HL-60 (cell line): ENCODE measurements at regions not wholly inside any gene's neighbourhood (a gene's known extent, or its start where the extent isn't known, plus 50 kb on each side); places are given as distances from the start of the nearest gene placed in this dataset.

Source experiments
- DNase-seq, 2 experiments: peaks; one replicate each; pipeline ENCODE4 v3.0.0-alpha.2; 2010 to 2020; ENCODE audit warnings: low read depth in 1 of 2, low spot score in 1 of 2
- H3K27ac ChIP-seq: fragments of 250-450 bp; sonication (Bioruptor Pico); replicated peaks from 2 replicates; pipeline ENCODE4 v1.5.1; 2020; ENCODE audit warnings: mild to moderate bottlenecking, moderate library complexity
- H3K27me3 ChIP-seq: fragments of 250-450 bp; sonication (Bioruptor Pico); 2 replicates; pipeline ENCODE4 v1.5.1; 2021; ENCODE audit warnings: mild to moderate bottlenecking, moderate library complexity; ENCODE audit not compliant: insufficient read depth, poor library complexity, severe bottlenecking
- H3K4me3 ChIP-seq: replicated peaks from 2 replicates; pipeline ENCODE4 v1.5.1; 2011; ENCODE audit warnings: mild to moderate bottlenecking, control low read depth, low read length; ENCODE audit not compliant: insufficient read depth
- GABPA ChIP-seq: IDR thresholded peaks from 2 replicates; pipeline ENCODE4 v1.6.1; 2012; ENCODE audit warnings: low read depth
- POLR2AphosphoS5 ChIP-seq: IDR thresholded peaks from 2 replicates; pipeline ENCODE4 v1.6.1; 2012; ENCODE audit warnings: low read depth
- SPI1 ChIP-seq: IDR thresholded peaks from 2 replicates; pipeline ENCODE4 v1.6.1; 2012; ENCODE audit warnings: low read depth, mild to moderate bottlenecking, borderline replicate concordance
- TF ChIP-seq, protein P1 (sequence below): IDR thresholded peaks from 2 replicates; pipeline ENCODE4 v1.6.1; 2012; ENCODE audit warnings: low read depth; ENCODE audit not compliant: insufficient replicate concordance
- TF ChIP-seq, protein P2 (sequence below): IDR thresholded peaks from one replicate; pipeline ENCODE4 v1.5.1; 2011; ENCODE audit warnings: low read length, control low read depth, inconsistent platforms; ENCODE audit not compliant: insufficient read depth

DNA sequence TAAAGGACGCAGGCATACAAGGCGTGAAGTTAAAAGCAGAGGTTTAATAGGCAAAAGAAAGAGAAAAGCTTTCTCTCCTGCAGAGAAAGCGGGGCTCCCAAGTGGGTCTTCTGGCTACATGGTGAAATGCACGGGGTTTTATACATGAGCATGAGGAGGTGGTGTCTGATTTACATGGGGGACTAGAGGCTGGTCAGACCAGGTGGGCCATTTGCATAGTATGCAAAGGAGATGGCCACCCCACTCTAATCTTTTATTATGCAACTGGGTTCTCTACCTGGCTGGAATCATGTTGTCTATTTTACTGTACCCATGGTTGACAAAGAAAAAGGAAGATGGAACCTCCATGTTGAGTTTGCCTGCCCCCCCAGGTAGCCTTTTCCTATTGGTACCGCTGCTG is 356.2 kb downstream of the KCNJ3 start:
- H3K27ac ChIP-seq = no peak overlapping the region
- no peak for TF ChIP-seq POLR2AphosphoS5
- TF ChIP-seq SPI1 = no peak
- TF ChIP-seq, protein P1, sequence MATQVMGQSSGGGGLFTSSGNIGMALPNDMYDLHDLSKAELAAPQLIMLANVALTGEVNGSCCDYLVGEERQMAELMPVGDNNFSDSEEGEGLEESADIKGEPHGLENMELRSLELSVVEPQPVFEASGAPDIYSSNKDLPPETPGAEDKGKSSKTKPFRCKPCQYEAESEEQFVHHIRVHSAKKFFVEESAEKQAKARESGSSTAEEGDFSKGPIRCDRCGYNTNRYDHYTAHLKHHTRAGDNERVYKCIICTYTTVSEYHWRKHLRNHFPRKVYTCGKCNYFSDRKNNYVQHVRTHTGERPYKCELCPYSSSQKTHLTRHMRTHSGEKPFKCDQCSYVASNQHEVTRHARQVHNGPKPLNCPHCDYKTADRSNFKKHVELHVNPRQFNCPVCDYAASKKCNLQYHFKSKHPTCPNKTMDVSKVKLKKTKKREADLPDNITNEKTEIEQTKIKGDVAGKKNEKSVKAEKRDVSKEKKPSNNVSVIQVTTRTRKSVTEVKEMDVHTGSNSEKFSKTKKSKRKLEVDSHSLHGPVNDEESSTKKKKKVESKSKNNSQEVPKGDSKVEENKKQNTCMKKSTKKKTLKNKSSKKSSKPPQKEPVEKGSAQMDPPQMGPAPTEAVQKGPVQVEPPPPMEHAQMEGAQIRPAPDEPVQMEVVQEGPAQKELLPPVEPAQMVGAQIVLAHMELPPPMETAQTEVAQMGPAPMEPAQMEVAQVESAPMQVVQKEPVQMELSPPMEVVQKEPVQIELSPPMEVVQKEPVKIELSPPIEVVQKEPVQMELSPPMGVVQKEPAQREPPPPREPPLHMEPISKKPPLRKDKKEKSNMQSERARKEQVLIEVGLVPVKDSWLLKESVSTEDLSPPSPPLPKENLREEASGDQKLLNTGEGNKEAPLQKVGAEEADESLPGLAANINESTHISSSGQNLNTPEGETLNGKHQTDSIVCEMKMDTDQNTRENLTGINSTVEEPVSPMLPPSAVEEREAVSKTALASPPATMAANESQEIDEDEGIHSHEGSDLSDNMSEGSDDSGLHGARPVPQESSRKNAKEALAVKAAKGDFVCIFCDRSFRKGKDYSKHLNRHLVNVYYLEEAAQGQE = no peak
- TF ChIP-seq, protein P2, sequence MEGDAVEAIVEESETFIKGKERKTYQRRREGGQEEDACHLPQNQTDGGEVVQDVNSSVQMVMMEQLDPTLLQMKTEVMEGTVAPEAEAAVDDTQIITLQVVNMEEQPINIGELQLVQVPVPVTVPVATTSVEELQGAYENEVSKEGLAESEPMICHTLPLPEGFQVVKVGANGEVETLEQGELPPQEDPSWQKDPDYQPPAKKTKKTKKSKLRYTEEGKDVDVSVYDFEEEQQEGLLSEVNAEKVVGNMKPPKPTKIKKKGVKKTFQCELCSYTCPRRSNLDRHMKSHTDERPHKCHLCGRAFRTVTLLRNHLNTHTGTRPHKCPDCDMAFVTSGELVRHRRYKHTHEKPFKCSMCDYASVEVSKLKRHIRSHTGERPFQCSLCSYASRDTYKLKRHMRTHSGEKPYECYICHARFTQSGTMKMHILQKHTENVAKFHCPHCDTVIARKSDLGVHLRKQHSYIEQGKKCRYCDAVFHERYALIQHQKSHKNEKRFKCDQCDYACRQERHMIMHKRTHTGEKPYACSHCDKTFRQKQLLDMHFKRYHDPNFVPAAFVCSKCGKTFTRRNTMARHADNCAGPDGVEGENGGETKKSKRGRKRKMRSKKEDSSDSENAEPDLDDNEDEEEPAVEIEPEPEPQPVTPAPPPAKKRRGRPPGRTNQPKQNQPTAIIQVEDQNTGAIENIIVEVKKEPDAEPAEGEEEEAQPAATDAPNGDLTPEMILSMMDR = no peak
- TF ChIP-seq GABPA = no peak

DNA sequence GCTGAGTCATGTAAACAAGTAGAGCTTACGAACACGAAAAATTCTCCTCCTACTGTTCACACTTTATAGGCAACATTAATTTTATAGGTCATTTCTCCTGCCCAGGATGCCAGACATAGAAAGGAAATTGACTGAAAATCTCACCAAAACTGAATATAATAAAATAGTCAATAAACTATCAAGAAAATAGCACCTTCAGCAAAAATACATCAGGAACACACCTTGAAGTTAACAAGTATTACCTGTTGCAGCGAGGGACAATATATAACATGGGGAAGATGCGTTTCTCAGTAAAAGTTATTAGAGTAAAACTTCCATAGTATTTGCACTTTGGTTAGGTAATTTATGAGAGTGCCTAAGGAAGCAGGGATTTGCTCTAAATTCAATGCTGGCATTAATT is 344.6 kb downstream of the KCNJ3 start:
- no peak for TF ChIP-seq GABPA
- no peaks in the 10 kb centered on the region for H3K27me3 ChIP-seq
- H3K27ac ChIP-seq = no peak overlapping the region
- no peak overlapping the region for H3K4me3 ChIP-seq
- no peak for DNase-seq

More for the DNA sequence above, 356.2 kb downstream of the KCNJ3 start:
- no peak for DNase-seq
- Histone ChIP-seq H3K4me3 (no peak overlapping the region), H3K27me3 (no peaks in the 10 kb centered on the region)

DNA sequence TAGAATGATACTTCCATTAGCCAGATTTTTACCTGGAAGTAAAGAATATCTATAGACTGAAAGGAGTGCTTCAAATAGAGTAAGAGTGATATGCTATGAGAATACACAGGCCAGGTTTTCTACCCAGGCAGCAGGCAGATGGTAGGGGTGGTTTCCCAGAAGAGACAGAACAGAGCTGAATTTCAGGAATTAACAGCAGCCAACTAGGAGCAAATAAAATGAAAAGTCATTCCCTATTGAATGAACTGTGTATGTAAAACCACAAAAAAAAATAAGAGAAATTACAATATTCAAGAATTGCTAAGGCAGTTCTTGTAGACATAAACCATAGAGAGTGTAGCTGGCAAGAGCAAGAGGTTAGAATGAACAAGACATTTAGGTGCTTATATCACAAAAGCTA is 336.8 kb downstream of the KCNJ3 start:
- Histone ChIP-seq H3K4me3 (no peak overlapping the region), H3K27ac (no peak overlapping the region), H3K27me3 (no peaks in the 10 kb centered on the region)
- no peak for TF ChIP-seq SPI1
- DNase-seq = no peak

DNA sequence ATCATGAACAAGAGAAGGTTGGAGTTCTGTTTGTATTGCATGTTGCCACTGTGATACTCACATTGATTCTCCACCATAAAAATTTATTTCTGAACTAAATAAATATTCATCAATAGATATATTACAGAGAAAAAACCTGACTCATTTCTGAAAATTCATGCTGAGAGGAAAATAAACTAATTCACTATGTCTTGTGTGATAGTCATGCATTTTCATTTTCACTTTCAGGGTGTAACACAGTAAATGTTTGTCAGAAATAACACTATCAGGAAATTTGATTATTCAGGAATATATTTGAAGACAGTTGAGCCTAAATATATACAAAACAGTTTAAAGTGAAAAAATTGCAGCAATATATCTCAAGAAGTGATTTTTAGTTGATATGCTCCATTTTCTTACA is 335.2 kb downstream of the KCNJ3 start:
- Histone ChIP-seq H3K27me3 (no peaks in the 10 kb centered on the region), H3K4me3 (no peak overlapping the region), H3K27ac (no peak overlapping the region)
- DNase-seq = no peak
- TF ChIP-seq, protein P1 = no peak

DNA sequence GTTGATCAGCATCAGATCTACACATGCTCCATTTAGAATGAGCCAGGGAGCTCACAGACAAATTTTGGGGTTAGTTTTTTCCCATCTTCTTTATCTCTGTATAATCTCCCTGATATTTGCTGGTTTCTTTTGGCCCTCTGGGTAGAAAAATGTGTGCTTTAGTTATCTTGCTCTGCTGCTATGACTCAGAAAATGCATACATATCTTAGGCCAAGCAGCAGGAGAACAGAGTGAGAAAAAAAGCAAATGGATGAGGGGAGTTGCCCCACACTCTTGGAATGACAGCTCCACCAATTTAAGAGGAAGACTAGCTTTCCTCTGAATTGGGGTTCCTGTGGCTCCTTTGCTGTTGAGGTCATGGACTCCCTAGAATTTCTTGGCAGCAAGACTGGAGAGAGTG is 331.8 kb downstream of the KCNJ3 start:
- TF ChIP-seq, protein P1 = no peak
- TF ChIP-seq GABPA (no peak), POLR2AphosphoS5 (no peak), SPI1 (no peak)
- TF ChIP-seq, protein P2 = no peak
- H3K27me3 ChIP-seq = no peaks in the 10 kb centered on the region
- H3K4me3 ChIP-seq = no peak overlapping the region
- H3K27ac ChIP-seq = no peak overlapping the region
- DNase-seq = no peak
